ENCODE measurements at regions not wholly inside any gene's neighbourhood (a gene's known extent, or its start where the extent isn't known, plus 50 kb on each side); places are given as distances from the start of the nearest gene placed in this dataset.
"Not testable (repeated sequence)": the region's sequence is repeated elsewhere in the genome, so short reads cannot be mapped to it uniquely, and the experiment has no call there.

GRCh38 chr21:27975514-27975913 is 1008.6 kb upstream of the ADAMTS5 start:
- CTCF ChIA-PET, result no interaction called here
- H3K4me3 ChIP-seq (ENCODE audit: low read depth, low read length), result no peak overlapping the region
- POLR2A ChIA-PET, result no interaction called here
- no peak for DNase-seq (ENCODE audit: low read depth, low spot score)
- TF ChIP-seq CTCF (IDR thresholded peaks at IDR 0.05; ENCODE audit: insufficient read depth, low read length, missing control alignments), result no peak

- CTCF ChIA-PET; POLR2A ChIA-PET; DNase-seq (ENCODE audit: low read depth, low spot score); H3K4me3 ChIP-seq (ENCODE audit: low read depth, low read length): not testable (repeated sequence)
These were observed 1007.3 kb upstream of the ADAMTS5 start for GRCh38 chr21:27974152-27974551.

GRCh38 chr21:27968240-27968639 is 1001.4 kb upstream of the ADAMTS5 start:
- POLR2A ChIA-PET; DNase-seq (ENCODE audit: low read depth, low spot score); CTCF ChIA-PET: not testable (repeated sequence)

GRCh38 chr21:27954543-27955165 is 987.8 kb upstream of the ADAMTS5 start:
- DNase-seq (ENCODE audit: low read depth, low spot score), result peak; percentile 26
- CTCF ChIA-PET, result no interaction called here

More at GRCh38 chr21:27968240-27968639, 1001.4 kb upstream of the ADAMTS5 start:
- not testable (repeated sequence) for H3K4me3 ChIP-seq (ENCODE audit: low read depth, low read length)

GRCh38 chr21:27953340-27954045 is 986.6 kb upstream of the ADAMTS5 start:
- CTCF ChIA-PET, result no interaction called here
- no peak overlapping the region for H3K4me3 ChIP-seq (ENCODE audit: low read depth, low read length)
- TF ChIP-seq CTCF (IDR thresholded peaks at IDR 0.05; ENCODE audit: insufficient read depth, low read length, missing control alignments), result no peak
- POLR2A ChIA-PET, result no interaction called here
- no peak for DNase-seq (ENCODE audit: low read depth, low spot score)

More at GRCh38 chr21:27954543-27955165, 987.8 kb upstream of the ADAMTS5 start:
- POLR2A ChIA-PET, result no interaction called here
- no peak for TF ChIP-seq CTCF (IDR thresholded peaks at IDR 0.05; ENCODE audit: insufficient read depth, low read length, missing control alignments)
- H3K4me3 ChIP-seq (ENCODE audit: low read depth, low read length), result no peak overlapping the region

GRCh38 chr21:27949093-27949492 is 982.2 kb upstream of the ADAMTS5 start:
- POLR2A ChIA-PET, result not testable (repeated sequence)

GRCh38 chr21:27930108-27930767 is 963.4 kb upstream of the ADAMTS5 start:
- CTCF ChIA-PET; POLR2A ChIA-PET; DNase-seq (ENCODE audit: low read depth, low spot score); H3K4me3 ChIP-seq (ENCODE audit: low read depth, low read length): not testable (repeated sequence)

More at GRCh38 chr21:27949093-27949492, 982.2 kb upstream of the ADAMTS5 start:
- DNase-seq (ENCODE audit: low read depth, low spot score); H3K4me3 ChIP-seq (ENCODE audit: low read depth, low read length); CTCF ChIA-PET: not testable (repeated sequence)

GRCh38 chr21:27929179-27929578 is 962.3 kb upstream of the ADAMTS5 start:
- CTCF ChIA-PET; POLR2A ChIA-PET; DNase-seq (ENCODE audit: low read depth, low spot score); H3K4me3 ChIP-seq (ENCODE audit: low read depth, low read length): not testable (repeated sequence)

GRCh38 chr21:27928534-27929115 is 961.7 kb upstream of the ADAMTS5 start:
- CTCF ChIA-PET; H3K4me3 ChIP-seq (ENCODE audit: low read depth, low read length); DNase-seq (ENCODE audit: low read depth, low spot score); POLR2A ChIA-PET: not testable (repeated sequence)

GRCh38 chr21:27921421-27921820 is 954.5 kb upstream of the ADAMTS5 start:
- CTCF ChIA-PET; H3K4me3 ChIP-seq (ENCODE audit: low read depth, low read length); POLR2A ChIA-PET; DNase-seq (ENCODE audit: low read depth, low spot score): not testable (repeated sequence)

GRCh38 chr21:27917966-27918365 is 951.1 kb upstream of the ADAMTS5 start:
- H3K4me3 ChIP-seq (ENCODE audit: low read depth, low read length); CTCF ChIA-PET; DNase-seq (ENCODE audit: low read depth, low spot score); POLR2A ChIA-PET: not testable (repeated sequence)

GRCh38 chr21:27916326-27916725 is 949.4 kb upstream of the ADAMTS5 start:
- POLR2A ChIA-PET; DNase-seq (ENCODE audit: low read depth, low spot score); H3K4me3 ChIP-seq (ENCODE audit: low read depth, low read length); CTCF ChIA-PET: not testable (repeated sequence)

GRCh38 chr21:27912133-27912532 is 945.2 kb upstream of the ADAMTS5 start:
- POLR2A ChIA-PET; H3K4me3 ChIP-seq (ENCODE audit: low read depth, low read length); CTCF ChIA-PET; DNase-seq (ENCODE audit: low read depth, low spot score): not testable (repeated sequence)

Data from AG04449 (cell line).